Naive thymus-derived CD4-positive, alpha-beta T cell (primary cell): ENCODE measurements at regions not wholly inside any gene's neighbourhood (a gene's known extent, or its start where the extent isn't known, plus 50 kb on each side); places are given as distances from the start of the nearest gene placed in this dataset.

ENCODE experiments used
- ATAC-seq: fragments of 150-1000 bp; cut with Tn5 transposase; 2 replicates; pipeline ENCODE4 v1.10.0; 2021; ENCODE audit warnings: mild to moderate bottlenecking, moderate library complexity
- CTCF ChIA-PET: fragments of 350-600 bp; sonication (Branson Sonifier 250); formaldehyde crosslinking; loops from one replicate; lab custom pipeline; 2021; ENCODE audit warnings: antibody characterized with exemption; lab: Charles Lee
- POLR2A ChIA-PET: fragments of 350-600 bp; sonication (Branson Sonifier 250); formaldehyde crosslinking; loops from one replicate; lab custom pipeline; 2021; ENCODE audit warnings: antibody characterized with exemption, inconsistent platforms; lab: Charles Lee
- DNase-seq, 9 donors: peaks; one replicate each; pipeline versions ENCODE4 v3.0.0 to v3.0.0-alpha.2; 2020 to 2022; ENCODE audit warnings: mixed read lengths in 1 of 9
- H3K27ac ChIP-seq: one replicate; pipeline ENCODE4 v1.7.0; 2013; ENCODE audit warnings: mild to moderate bottlenecking, low read depth, low read length, moderate library complexity
- H3K27me3 ChIP-seq, 2 donors: one replicate each; pipeline ENCODE4 v1.7.0; 2013; ENCODE audit warnings: low read length in 2 of 2, mild to moderate bottlenecking in 2 of 2, moderate library complexity in 2 of 2; ENCODE audit not compliant: control insufficient read depth in 2 of 2, insufficient read depth in 2 of 2
- H3K36me3 ChIP-seq, 3 experiments: 1 replicate in 2 of 3; 2 replicates in 1 of 3; pipeline ENCODE4 v1.7.0; 2013; ENCODE audit warnings: low read length in 3 of 3, mild to moderate bottlenecking in 3 of 3, moderate library complexity in 1 of 3; ENCODE audit not compliant: insufficient read depth in 3 of 3, control insufficient read depth in 2 of 3
- H3K4me1 ChIP-seq, 2 donors: one replicate each; pipeline ENCODE4 v1.7.0; 2013; ENCODE audit warnings: low read length in 2 of 2, mild to moderate bottlenecking in 2 of 2, moderate library complexity in 1 of 2; ENCODE audit not compliant: control insufficient read depth in 2 of 2, insufficient read depth in 2 of 2
- H3K4me3 ChIP-seq: 2 replicates; pipeline ENCODE4 v1.7.0; 2013; ENCODE audit warnings: mild to moderate bottlenecking, low read length
- H3K9me3 ChIP-seq, 3 experiments: 1 replicate in 2 of 3; 2 replicates in 1 of 3; pipeline ENCODE4 v1.7.0; 2013; ENCODE audit warnings: low read length in 3 of 3; ENCODE audit not compliant: control insufficient read depth in 2 of 3
- H3K27ac Mint-ChIP-seq, 9 donors: one replicate each; pipeline ENCODE4 v1.8.0; 2020 to 2022; ENCODE audit warnings: mixed read lengths in 9 of 9, mild to moderate bottlenecking in 8 of 9, moderate library complexity in 5 of 9, inconsistent platforms in 2 of 9
- H3K27me3 Mint-ChIP-seq, 5 donors: one replicate each; pipeline ENCODE4 v1.8.0; 2021 to 2022; ENCODE audit warnings: mixed read lengths in 5 of 5, mild to moderate bottlenecking in 1 of 5
- H3K36me3 Mint-ChIP-seq, 5 donors: one replicate each; pipeline ENCODE4 v1.8.0; 2020 to 2022; ENCODE audit warnings: mixed read lengths in 5 of 5, mild to moderate bottlenecking in 3 of 5, inconsistent platforms in 1 of 5
- H3K4me1 Mint-ChIP-seq, 7 donors: one replicate each; pipeline ENCODE4 v1.8.0; 2020 to 2022; ENCODE audit warnings: mixed read lengths in 7 of 7, mild to moderate bottlenecking in 3 of 7, inconsistent platforms in 1 of 7
- H3K4me3 Mint-ChIP-seq, 10 donors: one replicate each; pipeline ENCODE4 v1.8.0; 2020 to 2022; ENCODE audit warnings: mild to moderate bottlenecking in 10 of 10, mixed read lengths in 10 of 10, moderate library complexity in 6 of 10, inconsistent platforms in 2 of 10
- H3K9me3 Mint-ChIP-seq, 11 donors: one replicate each; pipeline ENCODE4 v1.8.0; 2020 to 2022; ENCODE audit warnings: mixed read lengths in 11 of 11, mild to moderate bottlenecking in 4 of 11, inconsistent platforms in 1 of 11, moderate library complexity in 1 of 11
- intact Hi-C, 2 donors: fragments of 100-400 bp; cut with micrococcal nuclease; formaldehyde crosslinking; loops; one replicate each; pipeline ENCODE4 v1.15.1; 2023

DNA sequence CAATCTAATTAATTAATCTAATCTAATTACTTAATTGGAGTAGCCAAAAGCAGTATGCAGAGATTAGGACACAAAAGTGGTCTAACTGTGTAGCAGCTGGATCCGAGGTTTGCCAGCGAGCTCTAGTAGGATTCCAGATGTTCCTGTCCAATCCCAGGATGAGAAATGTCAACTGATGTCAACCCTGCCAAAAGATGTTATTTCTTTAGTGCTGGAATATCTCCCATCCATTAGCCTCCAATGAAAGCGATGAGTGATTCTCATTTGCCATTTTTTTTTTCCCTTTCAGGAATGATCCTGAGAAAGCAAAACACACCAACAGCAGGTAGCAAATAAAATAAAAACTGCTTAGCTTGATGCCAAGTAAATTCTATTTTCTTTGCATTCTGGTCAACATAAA, 372.9 kb downstream of the STIM2 start:
- DNase-seq (no peak), ATAC-seq (no peak)
- Histone ChIP-seq H3K9me3 (no peaks in the 10 kb centered on the region), H3K4me3 (no peak overlapping the region), H3K36me3 (no peaks in the 10 kb centered on the region), H3K27me3 (no peaks in the 10 kb centered on the region), H3K27ac (no peak overlapping the region), H3K4me1 (no peaks in the 10 kb centered on the region)
- no peaks in the 10 kb centered on the region for H3K36me3 Mint-ChIP-seq
- H3K27ac Mint-ChIP-seq = no peak overlapping the region
- peaks cover 0 to 6% (median 0%) of the 10 kb centered on the region in 5 donors for H3K27me3 Mint-ChIP-seq
- POLR2A ChIA-PET = no interaction called here
- H3K9me3 Mint-ChIP-seq = peaks cover 0 to 15% (median 4%) of the 10 kb centered on the region in 11 donors
- no peak overlapping the region for H3K4me3 Mint-ChIP-seq
- intact Hi-C loops = no loop called here
- CTCF ChIA-PET = no interaction called here
- no peaks in the 10 kb centered on the region for H3K4me1 Mint-ChIP-seq

DNA sequence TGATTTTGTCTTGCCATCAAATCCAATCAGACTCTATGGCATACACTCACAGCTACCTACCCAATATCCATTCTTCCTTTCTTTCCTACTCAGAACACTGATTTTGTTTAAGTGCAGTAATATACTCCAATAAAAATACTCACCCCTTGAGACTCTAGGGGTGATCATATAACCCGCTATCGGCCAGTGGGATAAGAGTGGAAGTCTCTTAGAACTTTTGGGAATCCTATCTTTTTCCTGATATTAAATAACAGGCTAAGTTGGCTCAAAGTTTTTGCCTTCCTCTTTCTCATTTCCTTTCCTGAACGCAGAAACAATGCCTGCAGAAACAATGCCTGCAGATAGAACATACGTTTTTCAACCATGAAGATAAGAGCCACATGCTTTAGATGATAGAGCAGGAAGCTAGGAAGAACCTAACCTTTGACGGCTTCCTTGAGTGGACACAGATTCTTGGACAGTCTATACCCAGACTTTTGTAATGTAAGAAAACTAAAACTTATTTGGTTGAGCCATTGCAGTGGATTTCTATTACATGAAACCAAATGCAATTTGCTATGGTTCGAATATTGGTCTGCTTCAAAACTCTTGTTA, 373.8 kb downstream of the STIM2 start:
- no peak overlapping the region for H3K4me3 ChIP-seq
- no peak overlapping the region for H3K27ac ChIP-seq
- no peak for ATAC-seq
- no peaks in the 10 kb centered on the region for H3K9me3 ChIP-seq
- CTCF ChIA-PET = no interaction called here
- H3K4me3 Mint-ChIP-seq = no peak overlapping the region
- POLR2A ChIA-PET = no interaction called here
- H3K4me1 Mint-ChIP-seq = no peaks in the 10 kb centered on the region
- H3K36me3 ChIP-seq = no peaks in the 10 kb centered on the region
- no peaks in the 10 kb centered on the region for H3K27me3 ChIP-seq
- peaks cover 0 to 3% (median 0%) of the 10 kb centered on the region in 5 donors for H3K36me3 Mint-ChIP-seq
- no peaks in the 10 kb centered on the region for H3K4me1 ChIP-seq
- H3K9me3 Mint-ChIP-seq = peaks cover 0 to 19% (median 4%) of the 10 kb centered on the region in 11 donors
- intact Hi-C loops = no loop called here
- peaks cover 0 to 6% (median 0%) of the 10 kb centered on the region in 5 donors for H3K27me3 Mint-ChIP-seq
- no peak overlapping the region for H3K27ac Mint-ChIP-seq
- DNase-seq = no peak

DNA sequence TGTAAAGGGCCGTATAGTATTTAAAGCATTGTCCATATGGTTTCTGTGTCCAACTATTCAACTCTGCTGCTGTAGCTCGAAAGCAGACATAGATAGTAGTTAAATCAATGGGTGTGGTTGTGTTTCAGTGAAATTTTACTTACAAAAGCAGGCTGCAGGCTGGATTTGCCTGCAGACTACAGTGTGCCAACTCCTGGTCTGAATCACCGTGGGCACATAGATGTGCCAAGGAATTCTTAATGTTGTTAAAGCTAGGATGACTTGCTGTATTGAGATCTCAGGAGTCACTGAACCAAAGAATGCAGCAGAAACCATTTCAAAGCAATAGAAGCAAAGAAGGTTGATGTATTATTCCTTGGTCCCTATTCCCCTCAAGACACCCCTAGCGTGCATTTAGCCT, 379.0 kb downstream of the STIM2 start:
- Histone ChIP-seq H3K4me1 (no peaks in the 10 kb centered on the region), H3K36me3 (no peaks in the 10 kb centered on the region), H3K27ac (no peak overlapping the region), H3K9me3 (no peaks in the 10 kb centered on the region), H3K4me3 (no peak overlapping the region), H3K27me3 (no peaks in the 10 kb centered on the region)
- Mint-ChIP-seq H3K4me3 (no peak overlapping the region), H3K9me3 (peaks cover 0 to 14% (median 3%) of the 10 kb centered on the region in 11 donors), H3K27me3 (peaks cover 0 to 6% (median 0%) of the 10 kb centered on the region in 5 donors), H3K4me1 (no peaks in the 10 kb centered on the region), H3K27ac (no peak overlapping the region), H3K36me3 (peaks cover 0 to 3% (median 0%) of the 10 kb centered on the region in 5 donors)
- DNase-seq (no peak), ATAC-seq (no peak)
- ChIA-PET POLR2A (no interaction called here), CTCF (no interaction called here)
- intact Hi-C loops = no loop called here

DNA sequence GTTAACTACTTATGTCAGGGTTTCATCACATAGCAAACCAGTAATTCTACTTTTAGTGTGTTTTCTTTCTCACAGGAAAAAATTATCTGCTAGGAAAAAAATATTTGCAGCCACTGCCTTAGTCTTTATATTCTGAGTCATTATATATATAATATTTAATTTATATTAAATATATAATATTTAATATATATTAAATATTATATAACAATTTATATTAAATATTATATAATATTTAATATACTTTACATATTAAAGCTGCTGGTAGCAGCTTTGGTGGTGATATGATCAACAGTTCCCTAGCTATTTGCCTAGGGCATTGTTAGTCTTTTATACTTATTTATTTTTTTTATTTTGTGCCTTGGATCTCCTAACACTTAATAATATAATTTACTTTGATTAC, 381.6 kb downstream of the STIM2 start:
- intact Hi-C loops = no loop called here
- CTCF ChIA-PET = no interaction called here
- no peak overlapping the region for H3K4me3 ChIP-seq
- no peak for DNase-seq
- H3K4me1 ChIP-seq = no peaks in the 10 kb centered on the region
- Mint-ChIP-seq H3K27me3 (no peaks in the 10 kb centered on the region), H3K36me3 (peaks cover 0 to 3% (median 0%) of the 10 kb centered on the region in 5 donors), H3K4me1 (no peaks in the 10 kb centered on the region), H3K4me3 (no peak overlapping the region), H3K27ac (no peak overlapping the region), H3K9me3 (peaks cover 0 to 10% (median 3%) of the 10 kb centered on the region in 11 donors)
- no peaks in the 10 kb centered on the region for H3K9me3 ChIP-seq
- H3K27ac ChIP-seq = no peak overlapping the region
- POLR2A ChIA-PET = interaction anchor here (0.6 kb wide), 1 partner anchor 122 kb away, joined by 3 read pairs; no protein-coding TSS in a partner anchor
- no peaks in the 10 kb centered on the region for H3K27me3 ChIP-seq
- H3K36me3 ChIP-seq = no peaks in the 10 kb centered on the region
- ATAC-seq = no peak

DNA sequence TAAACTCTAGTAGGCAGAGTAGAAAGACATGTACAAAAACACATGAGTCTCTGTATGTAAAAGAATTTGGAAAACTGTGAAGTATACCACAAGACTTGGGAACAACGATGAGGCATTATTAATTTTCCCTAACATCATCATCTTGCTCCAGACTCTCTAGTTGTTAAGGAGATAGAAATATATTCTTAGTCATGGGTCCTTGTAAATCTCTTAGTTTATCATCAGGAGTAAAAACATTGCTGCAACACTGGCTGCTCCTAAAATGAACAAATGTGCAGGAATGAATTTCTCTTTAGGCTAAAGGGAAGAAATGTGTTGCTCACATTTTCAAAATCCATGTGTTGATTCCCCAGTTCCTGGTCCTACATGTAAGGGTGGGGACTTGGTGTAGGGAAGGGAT, 384.6 kb downstream of the STIM2 start:
- no peaks in the 10 kb centered on the region for H3K27me3 Mint-ChIP-seq

DNA sequence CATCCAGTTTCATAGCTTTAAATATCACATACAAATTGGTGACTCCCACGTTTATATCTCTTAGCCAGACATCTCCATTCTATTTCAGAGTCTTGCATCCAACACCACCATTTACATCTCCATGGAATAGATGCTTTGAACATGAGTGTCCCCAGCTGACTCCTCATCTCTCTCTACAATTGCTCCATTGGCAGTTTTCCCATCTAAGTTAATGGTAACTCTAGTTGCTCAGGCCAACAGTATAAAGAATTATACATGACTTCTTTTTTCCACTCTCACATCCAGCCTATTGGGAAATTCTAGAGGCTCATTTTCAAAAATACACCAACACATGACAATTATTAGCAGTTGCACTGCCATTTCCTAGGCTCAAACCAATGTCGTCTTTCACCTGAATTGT, 388.2 kb downstream of the STIM2 start:
- no peaks in the 10 kb centered on the region for H3K9me3 ChIP-seq
- H3K4me1 ChIP-seq = no peaks in the 10 kb centered on the region
- no peak overlapping the region for H3K4me3 Mint-ChIP-seq
- H3K27me3 Mint-ChIP-seq = no peaks in the 10 kb centered on the region
- ChIA-PET POLR2A (no interaction called here), CTCF (no interaction called here)
- no peak overlapping the region for H3K4me3 ChIP-seq
- no peak overlapping the region for H3K27ac Mint-ChIP-seq
- H3K27me3 ChIP-seq = no peaks in the 10 kb centered on the region
- H3K9me3 Mint-ChIP-seq = peaks cover 0 to 5% (median 0%) of the 10 kb centered on the region in 11 donors
- DNase-seq = no peak
- no peaks in the 10 kb centered on the region for H3K4me1 Mint-ChIP-seq
- intact Hi-C loops = no loop called here
- no peak overlapping the region for H3K27ac ChIP-seq
- H3K36me3 Mint-ChIP-seq = no peaks in the 10 kb centered on the region
- ATAC-seq = no peak
- H3K36me3 ChIP-seq = no peaks in the 10 kb centered on the region

More for the DNA sequence above, 384.6 kb downstream of the STIM2 start:
- no peaks in the 10 kb centered on the region for H3K36me3 Mint-ChIP-seq
- H3K27ac Mint-ChIP-seq = no peak overlapping the region
- H3K4me1 Mint-ChIP-seq = no peaks in the 10 kb centered on the region
- H3K27me3 ChIP-seq = no peaks in the 10 kb centered on the region
- ATAC-seq = no peak
- ChIA-PET POLR2A (no interaction called here), CTCF (no interaction called here)
- intact Hi-C loops = no loop called here
- H3K4me3 ChIP-seq = no peak overlapping the region
- no peaks in the 10 kb centered on the region for H3K4me1 ChIP-seq
- H3K9me3 ChIP-seq = no peaks in the 10 kb centered on the region
- H3K36me3 ChIP-seq = no peaks in the 10 kb centered on the region
- H3K4me3 Mint-ChIP-seq = no peak overlapping the region
- peaks cover 0 to 10% (median 0%) of the 10 kb centered on the region in 11 donors for H3K9me3 Mint-ChIP-seq
- H3K27ac ChIP-seq = no peak overlapping the region
- DNase-seq = no peak

DNA sequence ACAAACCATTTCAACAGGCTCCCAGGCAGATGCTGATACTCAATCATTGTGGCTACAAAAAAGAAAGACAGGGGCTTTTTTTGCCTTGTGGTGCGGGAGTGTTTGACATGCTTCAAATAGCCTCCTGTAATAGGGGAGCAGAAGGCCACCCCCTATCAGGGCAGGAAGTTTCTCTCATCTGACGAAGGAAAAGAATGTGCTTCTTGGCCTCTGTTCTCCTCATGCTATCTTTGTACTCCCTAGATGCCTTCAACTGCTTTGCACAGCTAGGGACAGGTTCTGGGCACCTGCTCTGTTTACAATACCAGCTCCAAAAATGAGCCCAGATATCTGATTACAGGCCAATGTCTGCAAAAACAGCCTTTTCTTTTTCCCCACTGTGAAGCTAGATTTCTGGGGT, 391.1 kb downstream of the STIM2 start:
- ChIA-PET POLR2A (no interaction called here), CTCF (no interaction called here)
- no peak for DNase-seq
- H3K36me3 Mint-ChIP-seq = no peaks in the 10 kb centered on the region
- intact Hi-C loops = no loop called here
- Histone ChIP-seq H3K27me3 (no peaks in the 10 kb centered on the region), H3K4me3 (no peak overlapping the region), H3K9me3 (no peaks in the 10 kb centered on the region), H3K4me1 (no peaks in the 10 kb centered on the region), H3K36me3 (no peaks in the 10 kb centered on the region), H3K27ac (no peak overlapping the region)
- H3K4me3 Mint-ChIP-seq = no peak overlapping the region
- no peaks in the 10 kb centered on the region for H3K4me1 Mint-ChIP-seq
- H3K9me3 Mint-ChIP-seq = peaks cover 0 to 7% (median 0%) of the 10 kb centered on the region in 11 donors
- ATAC-seq = no peak
- H3K27me3 Mint-ChIP-seq = no peaks in the 10 kb centered on the region
- no peak overlapping the region for H3K27ac Mint-ChIP-seq
